H9 (cell line): ENCODE measurements at regions not wholly inside any gene's neighbourhood (a gene's known extent, or its start where the extent isn't known, plus 50 kb on each side); places are given as distances from the start of the nearest gene placed in this dataset.
"Not testable (repeated sequence)": the region's sequence is repeated elsewhere in the genome, so short reads cannot be mapped to it uniquely, and the experiment has no call there.

Experiments used
- DNase-seq: peaks from one replicate; pipeline ENCODE4 v3.0.0-alpha.2; 2017
- H2AFZ ChIP-seq: one replicate; pipeline ENCODE4 v1.6.1; 2013; ENCODE audit warnings: mild to moderate bottlenecking, low read length, control low read depth, moderate library complexity
- H2AK5ac ChIP-seq: 2 replicates; pipeline ENCODE4 v1.6.1; 2013; ENCODE audit warnings: low read length, control low read depth, mixed read lengths; ENCODE audit not compliant: insufficient read length
- H2BK120ac ChIP-seq: one replicate; pipeline ENCODE4 v1.6.1; 2013; ENCODE audit warnings: low read depth, mild to moderate bottlenecking, low read length, control low read depth, inconsistent platforms; ENCODE audit not compliant: poor library complexity, severe bottlenecking
- H2BK12ac ChIP-seq: 2 replicates; pipeline ENCODE4 v1.6.1; 2013; ENCODE audit warnings: low read length, control low read depth, mixed read lengths, low read depth; ENCODE audit not compliant: insufficient read length
- H2BK15ac ChIP-seq: 2 replicates; pipeline ENCODE4 v1.6.1; 2013; ENCODE audit warnings: low read depth, low read length, control low read depth
- H2BK20ac ChIP-seq: one replicate; pipeline ENCODE4 v1.6.1; 2013; ENCODE audit warnings: low read depth, mild to moderate bottlenecking, low read length, control low read depth, inconsistent platforms; ENCODE audit not compliant: poor library complexity, severe bottlenecking
- H2BK5ac ChIP-seq: 2 replicates; pipeline ENCODE4 v1.6.1; 2013; ENCODE audit warnings: low read length, control low read depth, mixed read lengths; ENCODE audit not compliant: insufficient read length
- H3K14ac ChIP-seq: 2 replicates; pipeline ENCODE4 v1.6.1; 2013; ENCODE audit warnings: low read length, control low read depth; ENCODE audit not compliant: insufficient read depth
- H3K18ac ChIP-seq: 2 replicates; pipeline ENCODE4 v1.6.1; 2013; ENCODE audit warnings: low read depth, mild to moderate bottlenecking, mixed read lengths, low read length, control low read depth; ENCODE audit not compliant: insufficient read length
- H3K23ac ChIP-seq: 2 replicates; pipeline ENCODE4 v1.6.1; 2013; ENCODE audit warnings: low read length, control low read depth, mixed read lengths, low read depth; ENCODE audit not compliant: insufficient read length
- H3K23me2 ChIP-seq: 2 replicates; pipeline ENCODE4 v1.6.1; 2013; ENCODE audit warnings: low read depth, mild to moderate bottlenecking, mixed read lengths, low read length, control low read depth; ENCODE audit not compliant: insufficient read length, poor library complexity, severe bottlenecking
- H3K27ac ChIP-seq: 2 replicates; pipeline ENCODE4 v1.5.1; 2013; ENCODE audit warnings: low read length, control low read depth, mixed read lengths, low read depth; ENCODE audit not compliant: insufficient read length
- H3K27me3 ChIP-seq: 2 replicates; pipeline ENCODE4 v1.6.1; 2013; ENCODE audit warnings: low read length, control low read depth, inconsistent platforms; ENCODE audit not compliant: insufficient read depth
- H3K4ac ChIP-seq: 2 replicates; pipeline ENCODE4 v1.6.1; 2013; ENCODE audit warnings: low read depth, mild to moderate bottlenecking, control low read depth, inconsistent platforms, low read length, moderate library complexity
- H3K4me1 ChIP-seq: 2 replicates; pipeline ENCODE4 v1.6.1; 2013; ENCODE audit warnings: low read length, control low read depth, inconsistent platforms; ENCODE audit not compliant: insufficient read depth
- H3K4me2 ChIP-seq: 2 replicates; pipeline ENCODE4 v1.6.1; 2013; ENCODE audit warnings: low read length, control low read depth, mixed read lengths; ENCODE audit not compliant: insufficient read length, insufficient read depth
- H3K56ac ChIP-seq: 2 replicates; pipeline ENCODE4 v1.6.1; 2013; ENCODE audit warnings: low read depth, mild to moderate bottlenecking, mixed read lengths, low read length, control low read depth; ENCODE audit not compliant: insufficient read length
- H3K79me1 ChIP-seq: 2 replicates; pipeline ENCODE4 v1.6.1; 2013; ENCODE audit warnings: low read depth, mild to moderate bottlenecking, moderate library complexity, low read length, control low read depth, inconsistent platforms; ENCODE audit not compliant: insufficient read depth, poor library complexity, severe bottlenecking
- H3K79me2 ChIP-seq: 2 replicates; pipeline ENCODE4 v1.6.1; 2013; ENCODE audit warnings: low read length, control low read depth, inconsistent platforms; ENCODE audit not compliant: insufficient read depth
- H3K9ac ChIP-seq: 2 replicates; pipeline ENCODE4 v1.6.1; 2013; ENCODE audit warnings: low read length, control low read depth, mixed read lengths; ENCODE audit not compliant: insufficient read length; ENCODE audit errors: extremely low read depth
- H3K9me3 ChIP-seq: one replicate; pipeline ENCODE4 v1.6.1; 2013; ENCODE audit warnings: low read depth, low read length, inconsistent platforms; ENCODE audit not compliant: control insufficient read depth
- H3T11ph ChIP-seq: one replicate; pipeline ENCODE4 v1.6.1; 2013; ENCODE audit warnings: mild to moderate bottlenecking, low read length, control low read depth, inconsistent platforms
- H4K20me1 ChIP-seq: one replicate; pipeline ENCODE4 v1.6.1; 2013; ENCODE audit not compliant: control insufficient read depth, insufficient read length, insufficient read depth
- H4K5ac ChIP-seq: 2 replicates; pipeline ENCODE4 v1.6.1; 2013; ENCODE audit warnings: low read depth, mild to moderate bottlenecking, mixed read lengths, low read length, control low read depth; ENCODE audit not compliant: insufficient read length
- H4K8ac ChIP-seq: replicated peaks from 2 replicates; pipeline ENCODE4 v1.6.1; 2013; ENCODE audit warnings: low read length, control low read depth, mixed read lengths, low read depth; ENCODE audit not compliant: insufficient read length
- H4K91ac ChIP-seq: 2 replicates; pipeline ENCODE4 v1.6.1; 2013; ENCODE audit warnings: low read depth, mild to moderate bottlenecking, moderate library complexity, mixed read lengths, low read length, control low read depth; ENCODE audit not compliant: insufficient read length
- H3K27ac Mint-ChIP-seq, 3 experiments: 2 replicates in 2 of 3; 3 replicates in 1 of 3; pipeline ENCODE4 v1.8.0; 2020 to 2021; ENCODE audit warnings: mixed read lengths in 3 of 3, mild to moderate bottlenecking in 1 of 3, moderate library complexity in 1 of 3
- H3K27me3 Mint-ChIP-seq: 2 replicates; pipeline ENCODE4 v1.8.0; 2021; ENCODE audit warnings: low read depth, mild to moderate bottlenecking, moderate library complexity, mixed read lengths
- H3K36me3 Mint-ChIP-seq, 3 experiments: 2 replicates in 2 of 3; 3 replicates in 1 of 3; pipeline ENCODE4 v1.8.0; 2020 to 2021; ENCODE audit warnings: low read depth in 3 of 3, mixed read lengths in 3 of 3; ENCODE audit not compliant: insufficient read depth in 1 of 3
- H3K4me1 Mint-ChIP-seq, 2 experiments: 2 replicates each; pipeline ENCODE4 v1.8.0; 2020; ENCODE audit warnings: mixed read lengths in 2 of 2
- H3K4me3 Mint-ChIP-seq, 2 experiments: 2 replicates in 1 of 2; 3 replicates in 1 of 2; pipeline ENCODE4 v1.8.0; 2020 to 2021; ENCODE audit warnings: mild to moderate bottlenecking in 2 of 2, mixed read lengths in 2 of 2, moderate library complexity in 1 of 2
- H3K9me3 Mint-ChIP-seq, 2 experiments: 2 replicates in 1 of 2; 3 replicates in 1 of 2; pipeline ENCODE4 v1.8.0; 2020; ENCODE audit warnings: mild to moderate bottlenecking in 2 of 2, mixed read lengths in 2 of 2, moderate library complexity in 1 of 2
- WGBS: extraction: QIAGEN DNeasy Blood & Tissue Kit; methylation state at CpG from one replicate; pipeline ENCODE4 v1.1.7; 2013; ENCODE audit warnings: missing lambda C conversion rate, low lambda C conversion rate, mixed read lengths; ENCODE audit not compliant: insufficient read length; ENCODE audit errors: extremely low coverage; 5-methylcytosine and 5-hydroxymethylcytosine counted together
- TF ChIP-seq, protein P1 (sequence below): fragments of 200-600 bp; sonication (generic); conservative IDR thresholded peaks from 3 replicates; pipeline ENCODE4 v1.8.0; 2021; ENCODE audit warnings: antibody characterized with exemption, mild to moderate bottlenecking

DNA sequence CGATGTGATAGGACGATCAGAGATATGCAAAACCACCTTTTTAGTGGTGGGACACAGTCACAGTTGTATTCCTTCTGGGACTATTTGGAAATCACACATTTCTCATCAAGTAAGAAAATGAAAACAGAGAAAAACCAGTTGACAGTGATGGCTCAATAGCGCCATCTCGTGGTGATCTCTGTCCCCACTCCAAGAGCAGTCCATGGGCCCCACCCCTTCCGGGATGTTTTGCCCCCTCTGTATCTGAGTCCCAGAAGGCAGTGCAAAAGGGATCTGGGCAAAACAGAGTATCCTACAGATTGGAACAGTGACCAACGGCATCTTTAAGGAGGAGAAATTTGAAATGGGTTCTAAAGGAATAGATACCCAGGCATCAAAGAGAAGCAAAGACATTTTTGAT is 155.5 kb downstream of the NPIPA8 start:
- H2BK5ac ChIP-seq, H3K4ac ChIP-seq, H3K9me3 Mint-ChIP-seq, H3K27me3 Mint-ChIP-seq, H4K20me1 ChIP-seq, H2BK15ac ChIP-seq, H3K4me2 ChIP-seq, H3K9me3 ChIP-seq, H3K27me3 ChIP-seq, H3K56ac ChIP-seq, H3K79me2 ChIP-seq, H3K4me3 Mint-ChIP-seq, H3T11ph ChIP-seq, H3K4me1 Mint-ChIP-seq, H3K36me3 Mint-ChIP-seq, H3K27ac ChIP-seq, H4K91ac ChIP-seq, H3K23me2 ChIP-seq, H2BK20ac ChIP-seq, H2BK120ac ChIP-seq, H3K27ac Mint-ChIP-seq, H3K9ac ChIP-seq, H3K79me1 ChIP-seq, H4K5ac ChIP-seq, DNase-seq, H3K14ac ChIP-seq, H4K8ac ChIP-seq, H3K23ac ChIP-seq, H2AFZ ChIP-seq, H3K18ac ChIP-seq, H2BK12ac ChIP-seq, H2AK5ac ChIP-seq, H3K4me1 ChIP-seq: not testable (repeated sequence)
- TF ChIP-seq, protein P1, sequence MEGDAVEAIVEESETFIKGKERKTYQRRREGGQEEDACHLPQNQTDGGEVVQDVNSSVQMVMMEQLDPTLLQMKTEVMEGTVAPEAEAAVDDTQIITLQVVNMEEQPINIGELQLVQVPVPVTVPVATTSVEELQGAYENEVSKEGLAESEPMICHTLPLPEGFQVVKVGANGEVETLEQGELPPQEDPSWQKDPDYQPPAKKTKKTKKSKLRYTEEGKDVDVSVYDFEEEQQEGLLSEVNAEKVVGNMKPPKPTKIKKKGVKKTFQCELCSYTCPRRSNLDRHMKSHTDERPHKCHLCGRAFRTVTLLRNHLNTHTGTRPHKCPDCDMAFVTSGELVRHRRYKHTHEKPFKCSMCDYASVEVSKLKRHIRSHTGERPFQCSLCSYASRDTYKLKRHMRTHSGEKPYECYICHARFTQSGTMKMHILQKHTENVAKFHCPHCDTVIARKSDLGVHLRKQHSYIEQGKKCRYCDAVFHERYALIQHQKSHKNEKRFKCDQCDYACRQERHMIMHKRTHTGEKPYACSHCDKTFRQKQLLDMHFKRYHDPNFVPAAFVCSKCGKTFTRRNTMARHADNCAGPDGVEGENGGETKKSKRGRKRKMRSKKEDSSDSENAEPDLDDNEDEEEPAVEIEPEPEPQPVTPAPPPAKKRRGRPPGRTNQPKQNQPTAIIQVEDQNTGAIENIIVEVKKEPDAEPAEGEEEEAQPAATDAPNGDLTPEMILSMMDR: 0 out of 3 replicates have a peak, but pooled peaks have one; percentile 23
- WGBS: no CpG with 5 or more reads among the region's 6 CpGs

DNA sequence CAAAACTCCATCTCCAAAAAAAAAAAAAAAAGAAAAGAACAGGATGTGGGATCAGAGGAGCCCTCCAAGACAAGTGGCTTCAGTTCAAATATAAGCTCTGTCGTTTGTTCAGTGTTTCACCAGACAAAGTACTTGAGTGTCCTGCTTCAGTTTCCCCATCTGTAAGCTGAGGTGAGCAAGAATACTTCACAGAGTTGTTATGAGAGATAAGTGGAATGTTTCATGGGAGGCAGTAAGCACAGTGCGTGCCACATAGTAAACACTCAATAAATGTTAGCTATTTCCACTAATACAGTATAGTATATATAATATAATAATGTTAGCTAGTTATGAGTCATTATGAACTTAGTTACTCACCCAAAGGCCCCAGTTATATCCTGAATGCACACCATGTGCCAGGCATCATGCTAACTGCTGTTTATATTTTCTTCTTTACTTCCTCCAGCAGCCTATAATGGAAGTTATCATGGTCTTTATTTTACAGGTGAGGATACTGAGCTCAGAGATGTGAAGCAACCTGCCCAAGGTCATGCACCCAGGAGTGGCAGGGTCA is 162.5 kb downstream of the NPIPA8 start:
- H2AK5ac ChIP-seq, H4K91ac ChIP-seq, H3K27ac Mint-ChIP-seq, H3K27me3 Mint-ChIP-seq, H3K4me2 ChIP-seq, H3K14ac ChIP-seq, H2AFZ ChIP-seq, H3K27me3 ChIP-seq, H3K36me3 Mint-ChIP-seq, H3K56ac ChIP-seq, H2BK120ac ChIP-seq, H3K9me3 Mint-ChIP-seq, H3K79me2 ChIP-seq, H3K23ac ChIP-seq, H3K79me1 ChIP-seq, H4K8ac ChIP-seq, H4K20me1 ChIP-seq, H3K9ac ChIP-seq, H3K23me2 ChIP-seq, H2BK20ac ChIP-seq, H4K5ac ChIP-seq, H3T11ph ChIP-seq, H2BK12ac ChIP-seq, DNase-seq, H2BK15ac ChIP-seq, H3K4me1 ChIP-seq, H3K9me3 ChIP-seq, H3K4me3 Mint-ChIP-seq, H3K18ac ChIP-seq, H3K4ac ChIP-seq, H2BK5ac ChIP-seq, H3K27ac ChIP-seq: not testable (repeated sequence)
- peaks cover 9 to 18% of the 10 kb centered on the region in 2 experiments for H3K4me1 Mint-ChIP-seq
- no CpG with 5 or more reads among the region's 2 CpGs for WGBS
